Right lung (tissue), 2 donors: ENCODE measurements at regions not wholly inside any gene's neighbourhood (a gene's known extent, or its start where the extent isn't known, plus 50 kb on each side); places are given as distances from the start of the nearest gene placed in this dataset.
A peak's percentile ranks its signal among the peaks of the same experiment; 100 is the strongest.
"Not testable (repeated sequence)": the region's sequence is repeated elsewhere in the genome, so short reads cannot be mapped to it uniquely, and the experiment has no call there.

Experiments
- DNase-seq, 2 donors: peaks; one replicate each; pipeline ENCODE4 v3.0.0-alpha.2; 2013

DNA sequence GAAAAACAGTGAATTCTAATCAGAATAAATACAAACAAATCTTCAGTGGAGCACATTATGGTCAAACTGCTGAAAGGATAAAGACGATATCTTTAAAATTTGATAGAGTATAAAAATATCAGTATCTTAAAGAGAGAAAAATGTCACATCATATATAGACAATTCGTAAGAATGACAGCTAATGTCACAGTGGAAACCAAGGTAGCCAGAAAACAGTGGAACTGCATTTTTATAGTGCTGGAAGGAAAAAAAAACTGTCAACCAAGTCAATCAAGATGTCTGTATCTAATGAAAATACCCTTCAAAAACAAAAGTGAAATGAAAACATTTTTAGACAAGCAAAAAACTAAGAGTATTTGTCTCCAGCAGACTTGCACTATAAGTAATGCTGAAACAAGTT, 73.4 kb upstream of the HMGXB4 start:
- no peak for DNase-seq

DNA sequence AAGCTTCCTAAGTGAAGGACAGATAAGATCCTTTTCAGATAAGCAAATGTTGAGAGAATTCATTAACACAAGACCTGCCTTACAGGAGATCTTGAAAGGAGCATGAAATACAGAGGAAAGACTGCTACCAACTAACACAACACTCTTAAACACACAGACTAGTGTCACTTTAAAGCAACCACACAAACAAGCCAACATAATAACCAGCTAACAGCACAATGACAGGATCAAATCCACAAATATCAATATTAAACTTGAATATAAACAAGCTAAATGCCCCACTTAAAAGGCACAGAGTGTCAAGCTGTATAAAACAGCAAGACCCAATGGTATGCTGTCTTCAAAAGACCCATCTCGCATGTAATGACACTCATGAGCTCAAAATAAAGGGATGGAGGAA, 70.8 kb upstream of the HMGXB4 start:
- no peak for DNase-seq

DNA sequence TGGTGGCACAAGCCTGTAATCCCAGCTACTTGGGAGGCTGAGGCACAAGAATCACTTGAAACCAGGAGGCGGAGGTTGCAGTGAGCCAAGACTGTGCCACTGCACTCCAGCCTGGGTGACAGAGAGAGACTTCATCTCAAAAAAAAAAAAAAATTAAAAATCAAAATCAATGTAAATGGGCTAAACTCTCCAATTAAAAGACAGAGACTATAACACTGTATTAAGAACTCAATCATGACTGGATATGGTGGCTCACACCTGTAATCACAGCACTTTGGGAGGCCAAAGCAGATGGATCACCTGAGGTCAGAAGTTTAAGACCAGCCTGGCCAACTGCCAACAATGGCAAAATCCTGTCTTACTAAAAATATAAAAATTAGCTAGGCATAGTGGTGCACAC, 68.4 kb upstream of the HMGXB4 start:
- DNase-seq = not testable (repeated sequence)

DNA sequence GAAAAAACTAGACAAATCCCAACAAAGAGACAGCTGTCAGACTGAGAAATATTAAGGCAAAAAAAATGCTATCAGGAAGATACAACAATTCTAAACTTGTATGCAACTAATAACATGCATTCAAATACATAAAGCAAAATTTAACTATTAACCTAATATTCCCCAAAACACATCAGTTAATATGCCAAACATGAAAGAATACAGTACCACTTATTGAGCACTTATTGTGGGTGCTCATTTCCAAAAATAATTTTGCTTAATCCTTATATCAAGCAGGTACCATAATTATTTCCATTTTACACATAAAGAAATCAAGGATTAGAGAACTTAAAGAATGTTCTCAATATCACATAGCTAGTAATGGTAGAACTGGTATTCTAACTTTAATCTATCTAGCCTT, 67.7 kb upstream of the HMGXB4 start:
- no peak for DNase-seq

DNA sequence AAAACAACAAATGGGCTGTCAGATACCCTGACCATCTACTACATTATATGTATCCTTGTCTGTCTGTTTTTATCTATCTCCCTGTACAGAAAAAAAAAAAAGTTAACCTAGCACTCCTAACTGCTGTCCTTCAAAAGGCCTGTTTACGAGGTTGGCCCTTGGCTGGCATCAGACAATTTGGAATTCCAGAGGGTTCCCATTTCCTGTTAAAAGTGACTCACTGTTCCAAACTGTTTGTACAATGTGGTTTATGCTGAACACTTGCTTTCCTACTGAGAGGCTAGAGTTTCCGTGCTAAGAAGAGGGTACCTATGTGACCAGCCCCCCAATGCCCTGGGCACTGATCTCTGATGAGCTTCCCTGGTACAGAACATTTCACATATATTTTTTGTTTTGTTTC, 65.9 kb upstream of the HMGXB4 start:
- DNase-seq = no peak

DNA sequence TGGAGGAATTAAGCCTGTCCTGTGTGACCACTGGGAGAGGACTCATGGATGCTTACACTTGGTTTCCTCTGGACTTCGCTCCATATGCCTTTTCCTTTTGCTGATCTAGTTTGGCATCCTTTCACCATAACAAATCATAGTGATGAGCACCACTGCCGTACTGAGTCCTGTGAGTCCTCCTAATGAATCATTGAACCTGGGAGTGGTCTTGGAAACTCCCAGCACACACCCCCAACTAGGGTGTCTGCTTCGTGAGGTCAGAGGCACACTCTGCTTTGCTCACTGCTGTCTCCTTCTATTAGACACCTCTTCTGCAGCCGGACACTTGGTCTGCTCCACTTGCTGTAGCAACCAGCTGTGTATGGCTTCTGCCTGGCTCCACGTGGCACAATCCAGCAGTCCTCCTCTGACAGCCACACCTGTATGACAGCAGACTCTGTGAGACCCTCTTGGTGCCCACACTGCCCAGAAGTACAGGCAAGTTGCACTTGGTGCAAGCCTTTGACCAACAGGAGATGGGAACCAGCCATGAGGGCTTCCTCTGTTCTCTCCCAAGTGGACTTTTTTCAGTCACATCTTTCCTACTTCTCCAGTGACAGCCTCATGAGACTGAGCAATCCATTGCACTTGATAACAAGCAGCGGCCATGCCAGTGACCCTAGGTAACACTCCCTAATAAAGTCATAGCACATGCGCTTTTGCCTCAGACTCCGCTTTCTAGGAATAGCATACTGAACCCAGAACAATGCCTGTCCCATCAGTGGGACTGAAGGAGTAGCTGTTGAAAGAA, 65.0 kb upstream of the HMGXB4 start:
- no peak for DNase-seq

DNA sequence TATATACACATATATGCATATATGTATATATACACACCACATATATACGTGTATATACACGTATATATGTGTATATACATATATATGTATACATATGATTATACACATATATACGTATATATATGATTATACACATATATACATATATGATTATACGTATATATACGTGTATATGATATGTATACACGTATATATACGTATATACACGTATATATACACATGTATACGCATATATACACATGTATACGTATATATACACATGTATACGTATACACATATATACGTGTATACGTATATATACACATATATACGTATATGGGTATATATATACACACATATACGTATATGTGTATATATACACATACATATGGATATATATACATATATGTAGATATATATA, 62.1 kb upstream of the HMGXB4 start:
- DNase-seq = no peak

DNA sequence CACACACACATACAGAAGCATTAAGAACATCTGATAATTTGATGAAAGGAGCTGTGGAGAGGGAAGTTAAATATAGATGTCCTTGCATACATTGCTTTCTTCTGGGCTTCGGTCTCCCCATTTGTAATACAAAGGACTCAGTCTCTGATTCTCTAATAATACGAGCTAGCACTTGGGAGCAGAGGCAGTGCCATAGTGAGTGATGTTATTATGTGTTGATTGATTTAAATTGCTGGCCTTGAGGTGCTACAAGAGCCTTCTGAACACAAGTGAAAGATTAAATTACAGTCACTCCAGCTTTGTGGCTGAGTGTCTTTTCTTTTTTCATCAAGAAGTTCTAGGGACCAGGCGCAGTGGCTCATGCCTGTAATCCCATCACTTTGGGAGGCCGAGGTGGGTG, 61.5 kb upstream of the HMGXB4 start:
- no peak for DNase-seq

DNA sequence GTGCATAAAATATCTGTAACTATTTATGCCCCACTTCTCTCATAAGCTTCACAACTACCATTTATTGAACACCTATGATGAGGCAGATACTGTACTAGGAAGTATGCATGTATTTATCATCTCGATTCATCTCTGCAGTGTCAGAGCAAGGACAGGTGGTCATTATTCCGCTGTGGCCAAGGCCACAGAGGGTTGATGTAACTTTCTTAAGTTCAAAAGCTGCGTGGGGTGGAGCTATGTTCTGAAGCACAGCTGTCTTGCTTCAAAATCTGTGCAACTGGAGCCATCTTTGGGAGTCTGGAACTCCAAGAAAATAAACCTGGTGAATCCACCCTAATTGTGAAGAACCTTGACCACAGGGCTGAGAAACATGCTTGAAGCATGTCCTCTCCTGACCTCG, 60.2 kb upstream of the HMGXB4 start:
- no peak for DNase-seq

DNA sequence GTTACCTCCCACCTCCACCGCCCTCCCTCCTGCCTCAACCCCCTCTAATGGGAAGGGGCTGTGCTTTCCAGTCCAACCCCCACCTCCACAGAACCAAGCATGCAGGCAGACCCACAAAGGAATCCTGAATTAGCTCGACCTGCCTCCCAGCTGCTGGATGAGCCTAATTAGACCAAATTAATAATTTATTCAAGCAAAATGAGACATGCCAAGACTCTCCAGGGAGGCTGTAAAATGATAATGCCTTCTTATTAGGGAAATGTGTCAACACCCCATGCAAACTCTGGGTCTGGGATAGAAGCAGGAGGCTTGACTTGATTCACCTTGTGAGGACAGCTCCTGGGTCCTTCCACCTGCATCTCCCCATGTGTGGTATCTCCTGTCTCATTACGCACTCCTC, 59.4 kb upstream of the HMGXB4 start:
- DNase-seq = no peak

DNA sequence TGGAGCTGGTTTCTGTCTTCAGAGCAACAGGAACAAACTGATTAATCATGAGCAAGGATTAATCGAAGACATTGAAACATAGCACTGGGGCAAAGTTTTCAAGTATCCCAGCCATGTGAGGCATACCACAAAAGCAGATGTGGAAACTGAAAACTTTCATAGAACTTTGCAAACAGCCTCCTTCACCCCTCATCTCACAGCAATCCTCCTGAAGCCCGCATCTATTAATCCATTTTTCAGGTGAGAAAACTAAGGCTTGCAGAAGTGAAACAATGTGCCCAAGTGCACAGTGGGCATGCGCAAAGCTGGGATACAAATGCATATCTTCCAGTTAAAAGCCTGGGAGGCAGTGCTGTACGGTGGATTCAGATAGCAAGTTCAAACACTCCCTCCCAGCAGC, 58.6 kb upstream of the HMGXB4 start:
- no peak for DNase-seq

DNA sequence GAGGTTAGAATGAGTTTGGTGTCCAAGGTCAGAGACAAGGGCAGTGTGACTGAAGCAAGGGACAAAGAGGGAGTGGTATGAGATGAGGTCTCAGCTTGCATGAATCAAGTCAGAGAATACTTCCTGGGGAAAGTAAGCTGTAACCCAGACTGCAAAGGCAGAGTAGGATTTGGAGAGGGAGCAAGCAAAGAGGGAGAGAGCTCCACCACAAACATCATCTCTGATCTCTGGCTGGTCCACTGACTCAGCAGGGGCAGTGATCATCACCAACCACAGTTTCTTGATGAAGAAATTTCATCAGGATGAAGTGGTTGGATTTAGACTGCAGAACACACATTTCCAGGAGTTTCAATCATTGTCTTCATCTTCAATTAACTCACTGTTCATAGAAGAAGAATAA, 54.9 kb upstream of the HMGXB4 start:
- DNase-seq = no peak

DNA sequence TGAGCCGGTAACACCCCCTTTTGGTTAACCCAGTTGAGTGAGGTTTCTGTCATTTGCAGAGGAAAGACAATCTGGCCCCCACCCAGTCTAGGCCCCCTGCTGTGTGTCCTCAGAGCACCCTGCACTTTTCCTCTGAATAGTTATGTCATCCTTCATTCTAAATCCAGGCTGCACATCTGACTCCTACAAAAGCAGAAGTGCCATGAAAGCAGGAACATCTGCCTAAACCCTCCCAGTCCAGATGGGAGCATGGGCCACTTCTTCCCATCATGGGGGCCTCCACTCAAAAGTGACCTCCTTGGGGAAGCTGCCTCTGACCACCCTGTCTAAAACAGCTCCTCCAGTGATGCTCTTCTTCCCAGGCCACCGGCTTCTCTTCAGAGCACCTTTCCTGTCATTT, 53.7 kb upstream of the HMGXB4 start:
- no peak for DNase-seq

DNA sequence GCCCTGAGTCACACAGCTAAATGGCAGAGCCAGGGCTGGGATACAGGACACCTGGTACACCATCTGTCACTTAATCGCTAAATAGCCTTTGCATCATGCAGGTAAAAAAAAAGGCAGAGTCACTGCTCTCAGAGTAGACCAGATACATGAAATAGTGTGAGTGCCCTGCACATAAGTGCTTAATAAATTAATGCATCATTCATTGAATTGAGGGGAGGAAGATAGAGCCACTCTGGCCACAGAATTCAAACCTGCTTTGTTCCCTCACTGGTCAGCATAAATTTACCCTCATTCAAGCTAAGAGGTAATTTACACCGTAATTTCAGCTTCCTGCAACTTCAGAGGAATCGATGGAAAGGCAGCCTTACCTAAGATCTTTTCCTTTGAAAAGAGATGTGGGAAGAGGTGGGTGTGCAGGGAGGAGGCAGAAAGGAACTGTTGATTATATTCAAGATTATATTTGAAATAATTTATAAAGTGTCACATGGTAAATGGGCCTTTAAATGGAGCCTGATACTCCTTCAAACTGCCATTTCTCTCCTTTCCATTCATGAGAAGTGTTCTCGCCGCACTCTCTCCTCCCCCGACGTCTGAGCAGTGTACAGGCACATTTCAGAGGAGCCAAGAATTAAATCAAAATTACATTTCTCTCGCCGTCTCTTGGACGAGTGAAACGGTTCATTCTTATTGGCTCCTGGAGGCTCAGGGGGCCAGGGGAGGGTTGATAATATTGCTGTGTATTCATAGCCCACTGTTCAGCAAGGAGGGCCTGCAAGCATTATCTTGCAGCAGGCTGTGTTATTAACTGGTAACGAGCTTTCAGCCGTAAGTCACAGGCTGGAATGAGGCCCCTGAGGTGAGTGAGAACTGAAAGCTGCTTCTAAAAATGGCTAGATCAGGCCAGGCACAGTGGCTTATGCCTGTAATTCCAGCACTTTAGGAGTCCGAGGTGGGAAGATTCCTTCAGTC, 52.2 kb upstream of the HMGXB4 start:
- peak in 1 of 2 donors; percentile 0 for DNase-seq

DNA sequence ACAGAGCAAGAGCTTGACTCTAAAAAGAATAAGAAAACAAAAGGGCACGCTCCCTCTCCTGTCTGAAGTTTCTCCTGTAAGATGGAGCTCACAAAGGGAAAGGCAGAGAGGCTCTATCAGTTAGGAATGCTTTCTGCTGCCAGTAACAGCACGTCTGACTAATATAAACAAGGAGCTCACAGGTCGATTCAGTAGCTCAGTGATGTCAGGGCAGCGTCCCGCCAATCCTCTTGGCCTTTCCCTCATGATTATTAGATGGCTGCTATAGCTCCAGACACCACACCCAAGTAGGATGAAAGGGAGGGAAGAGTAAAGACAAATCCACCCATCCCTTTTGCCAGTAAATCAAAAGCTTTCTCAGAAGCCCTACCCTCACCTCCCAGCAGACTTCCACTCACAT, 51.3 kb upstream of the HMGXB4 start:
- no peak for DNase-seq

DNA sequence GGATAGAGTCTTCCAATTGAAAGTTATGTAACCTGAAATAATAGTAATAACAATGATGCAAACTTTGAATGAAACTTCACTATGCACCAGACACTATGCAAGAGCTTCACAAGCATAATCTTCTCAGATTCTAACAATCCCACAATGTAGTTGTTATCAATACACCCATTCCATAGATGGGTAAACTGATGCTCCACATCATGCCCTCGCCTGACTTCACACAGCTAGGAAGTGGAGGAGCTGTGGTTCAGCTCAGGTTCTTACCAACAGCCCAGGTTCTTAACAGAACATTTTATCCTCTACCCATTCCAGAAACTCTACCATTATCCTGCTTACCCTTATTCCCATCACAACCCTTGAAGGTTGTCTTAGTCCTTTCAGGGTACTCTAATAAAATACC, 50.4 kb upstream of the HMGXB4 start:
- DNase-seq = no peak
